HAP-1 (cell line): ENCODE measurements at regions not wholly inside any gene's neighbourhood (a gene's known extent, or its start where the extent isn't known, plus 50 kb on each side); places are given as distances from the start of the nearest gene placed in this dataset.
"Not testable (repeated sequence)": the region's sequence is repeated elsewhere in the genome, so short reads cannot be mapped to it uniquely, and the experiment has no call there.

Experiments
- DNase-seq, 2 experiments: peaks; one replicate each; pipeline ENCODE4 v3.0.0-alpha.2; 2016 to 2020; ENCODE audit warnings: low spot score in 2 of 2
- H3K27me3 ChIP-seq: fragments of 250-450 bp; sonication (Bioruptor Pico); 2 replicates; pipeline ENCODE4 v1.5.1; 2020; ENCODE audit warnings: low read depth, mild to moderate bottlenecking, moderate library complexity
- H3K36me3 ChIP-seq: fragments of 250-450 bp; sonication (Bioruptor Pico); replicated peaks from 2 replicates; pipeline ENCODE4 v1.5.1; 2020; ENCODE audit warnings: mild to moderate bottlenecking
- H3K4me1 ChIP-seq: fragments of 250-450 bp; sonication (Bioruptor Pico); 2 replicates; pipeline ENCODE4 v1.5.1; 2020; ENCODE audit warnings: mild to moderate bottlenecking
- H3K4me3 ChIP-seq: fragments of 250-450 bp; sonication (Bioruptor Pico); 2 replicates; pipeline ENCODE4 v1.5.1; 2020; ENCODE audit warnings: mild to moderate bottlenecking, moderate library complexity
- H3K9me3 ChIP-seq: fragments of 250-450 bp; sonication (Bioruptor Pico); 2 replicates; pipeline ENCODE4 v1.5.1; 2020; ENCODE audit warnings: mild to moderate bottlenecking, moderate library complexity
- in situ Hi-C: fragments of 300-500 bp; cut with MboI; formaldehyde crosslinking; loops from 3 replicates; pipeline ENCODE4 v1.14.3; 2020; ENCODE audit warnings: low sequenced_read_pairs, inconsistent platforms, mixed read lengths

DNA sequence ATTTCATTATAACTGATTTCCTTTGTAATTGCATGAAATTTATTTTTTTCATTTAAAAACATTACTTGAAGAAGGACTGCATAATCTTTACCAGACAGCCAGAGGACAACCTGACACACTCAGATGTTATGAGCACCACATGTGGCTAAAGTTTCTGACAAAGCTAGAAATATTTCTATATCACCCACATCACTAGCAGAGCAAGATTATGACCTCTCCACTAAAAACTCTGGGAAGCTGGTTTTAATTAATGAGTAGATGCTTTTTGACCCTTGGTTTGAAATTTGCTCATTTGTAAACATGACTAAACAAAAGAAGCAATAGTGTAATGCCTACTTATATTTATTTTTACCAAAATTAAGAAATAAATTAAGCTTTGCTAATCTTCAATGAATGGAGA, 661.5 kb upstream of the EPHA5 start:
- no peaks in the 10 kb centered on the region for H3K36me3 ChIP-seq
- H3K9me3 ChIP-seq = no peaks in the 10 kb centered on the region
- no peak overlapping the region for H3K4me3 ChIP-seq
- no peak for DNase-seq
- H3K4me1 ChIP-seq = peaks cover 2% of the 10 kb centered on the region; the same call in 1 of the 2 replicates
- no peaks in the 10 kb centered on the region for H3K27me3 ChIP-seq
- in situ Hi-C loops = no loop called here

DNA sequence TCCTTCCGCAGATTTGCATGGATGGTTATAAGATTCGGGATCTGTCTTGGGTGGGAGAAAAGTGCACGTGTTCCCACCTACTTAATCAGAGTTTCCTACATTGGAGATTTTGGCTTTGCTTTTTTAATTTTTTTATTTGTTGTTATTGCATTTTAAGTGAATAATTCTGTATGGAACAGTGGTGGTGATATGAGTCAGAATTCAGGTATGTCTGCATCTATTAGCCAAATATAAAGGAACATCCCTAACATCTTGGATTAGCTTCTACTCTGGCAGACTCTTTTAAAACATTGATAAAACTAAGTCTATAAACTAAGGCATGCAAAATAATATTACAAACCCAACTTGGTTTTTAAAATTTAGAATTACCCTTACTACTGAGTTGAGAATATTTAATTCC, 659.8 kb upstream of the EPHA5 start:
- in situ Hi-C loops = no loop called here
- DNase-seq = no peak
- no peaks in the 10 kb centered on the region for H3K27me3 ChIP-seq
- no peak overlapping the region for H3K4me3 ChIP-seq
- H3K9me3 ChIP-seq = no peaks in the 10 kb centered on the region
- peaks cover 2% of the 10 kb centered on the region; the same call in 1 of the 2 replicates for H3K4me1 ChIP-seq
- no peaks in the 10 kb centered on the region for H3K36me3 ChIP-seq

DNA sequence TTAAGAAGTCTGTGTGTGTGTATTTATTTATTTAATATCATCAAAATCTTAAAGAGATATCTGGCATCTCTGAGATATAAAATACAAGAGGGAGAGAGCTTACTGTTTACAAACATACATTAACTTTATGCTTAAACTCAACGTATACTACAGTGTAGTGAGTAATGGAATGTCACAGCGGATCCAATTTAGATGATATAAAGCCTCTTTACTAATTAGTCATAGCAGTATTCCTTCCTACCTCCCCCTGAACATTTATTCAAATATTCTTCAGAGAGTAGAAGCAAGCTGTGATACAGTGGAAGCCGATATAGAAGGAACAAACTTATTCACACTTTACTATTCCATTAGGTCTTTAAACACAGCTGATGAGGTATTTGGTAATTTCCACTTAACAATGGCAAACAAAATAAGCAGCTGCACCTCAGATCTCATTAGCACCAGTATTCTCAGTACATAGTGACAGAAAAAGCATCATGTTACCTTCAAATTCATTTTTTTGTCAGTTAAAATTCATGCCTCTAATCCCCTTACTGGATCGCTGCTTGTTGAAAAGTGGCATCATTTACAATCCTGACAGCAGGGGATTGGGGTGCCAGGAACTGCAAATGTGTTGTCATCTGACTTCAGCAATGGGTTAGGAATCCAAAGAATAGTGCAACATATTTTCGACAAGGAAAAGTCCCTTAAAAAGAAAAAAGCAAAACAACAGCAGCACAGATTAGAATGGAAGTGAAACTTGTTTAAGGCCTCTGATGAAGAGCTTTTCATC, 658.7 kb upstream of the EPHA5 start:
- Histone ChIP-seq H3K4me3 (no peak overlapping the region), H3K4me1 (peaks cover 2% of the 10 kb centered on the region; the same call in 1 of the 2 replicates), H3K27me3 (no peaks in the 10 kb centered on the region), H3K36me3 (no peaks in the 10 kb centered on the region), H3K9me3 (no peaks in the 10 kb centered on the region)
- in situ Hi-C loops = no loop called here
- DNase-seq = no peak

DNA sequence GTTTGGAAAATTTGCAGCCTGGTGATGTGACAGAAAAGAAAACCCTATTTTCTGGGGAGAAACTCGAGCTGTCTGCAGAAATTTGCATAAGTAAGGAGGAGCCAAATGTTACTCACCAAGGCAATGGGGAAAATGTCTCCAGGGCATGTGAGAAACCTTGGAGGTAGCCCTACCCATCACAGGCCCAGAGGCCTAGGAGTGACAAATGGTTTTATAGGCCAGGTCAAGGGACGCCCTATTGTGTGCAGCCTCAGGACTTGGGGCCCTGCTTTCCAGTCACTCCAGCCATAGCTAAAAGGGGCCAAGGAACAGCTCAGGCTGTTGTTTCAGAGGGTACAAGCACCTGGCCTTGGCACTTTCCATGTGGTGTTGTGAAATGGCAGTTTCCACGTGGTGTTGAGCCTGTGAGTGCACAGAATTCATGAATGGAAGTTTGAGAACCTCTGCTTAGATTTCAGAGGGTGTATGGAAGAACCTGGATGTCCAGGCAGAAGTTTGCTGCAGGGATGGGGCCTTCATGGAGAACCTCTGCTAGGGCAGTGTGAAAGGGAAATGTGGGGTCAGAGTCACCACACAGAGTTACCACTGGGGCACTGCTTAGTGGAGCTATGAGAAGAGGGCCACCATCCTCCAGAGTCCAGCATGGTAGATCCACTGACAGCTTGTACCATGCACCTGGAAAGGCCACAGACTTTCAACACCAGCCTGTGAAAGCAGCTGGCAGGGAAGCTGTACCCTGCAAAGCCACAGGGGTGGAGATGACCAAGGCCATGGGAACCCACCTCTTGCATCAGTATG, 637.6 kb upstream of the EPHA5 start:
- no peak for DNase-seq
- no peaks in the 10 kb centered on the region for H3K4me1 ChIP-seq
- in situ Hi-C loops = no loop called here
- H3K36me3 ChIP-seq = no peaks in the 10 kb centered on the region
- H3K27me3 ChIP-seq = no peaks in the 10 kb centered on the region
- peaks cover 2% of the 10 kb centered on the region; the same call in 1 of the 2 replicates for H3K9me3 ChIP-seq
- no peak overlapping the region for H3K4me3 ChIP-seq

DNA sequence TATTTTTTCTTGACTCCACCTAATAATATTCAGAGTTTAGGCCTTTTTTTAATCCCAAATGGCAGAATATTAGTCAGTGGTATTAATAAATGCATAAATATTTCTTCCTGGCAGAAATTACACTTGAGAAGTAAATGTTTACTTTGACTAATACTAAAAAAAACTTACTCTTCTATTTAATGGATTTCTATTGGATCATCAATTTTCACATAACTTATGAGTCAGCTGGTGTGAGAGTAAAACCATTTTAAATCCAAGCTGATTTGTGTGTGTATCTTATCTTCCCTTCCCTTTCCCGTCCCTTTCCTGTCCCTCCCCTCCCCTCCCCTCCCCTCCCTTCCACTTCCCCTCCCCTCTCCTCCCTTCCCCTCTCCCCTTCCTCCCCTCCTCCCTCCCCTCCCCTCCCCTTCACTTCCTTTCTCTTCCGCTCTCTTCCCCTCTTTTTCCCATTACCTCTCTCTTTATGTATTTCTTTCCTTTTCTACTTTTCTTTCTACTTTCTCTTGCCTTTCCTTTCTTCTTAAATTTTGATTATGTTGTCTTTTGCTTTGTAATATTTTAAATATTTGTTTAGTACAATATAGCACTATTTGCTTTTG, 630.1 kb upstream of the EPHA5 start:
- in situ Hi-C loops = no loop called here
- Histone ChIP-seq H3K9me3 (no peaks in the 10 kb centered on the region; the same call in 1 of the 2 replicates), H3K4me3 (no peak overlapping the region), H3K36me3 (no peaks in the 10 kb centered on the region), H3K27me3 (no peaks in the 10 kb centered on the region), H3K4me1 (no peaks in the 10 kb centered on the region)
- no peak for DNase-seq

DNA sequence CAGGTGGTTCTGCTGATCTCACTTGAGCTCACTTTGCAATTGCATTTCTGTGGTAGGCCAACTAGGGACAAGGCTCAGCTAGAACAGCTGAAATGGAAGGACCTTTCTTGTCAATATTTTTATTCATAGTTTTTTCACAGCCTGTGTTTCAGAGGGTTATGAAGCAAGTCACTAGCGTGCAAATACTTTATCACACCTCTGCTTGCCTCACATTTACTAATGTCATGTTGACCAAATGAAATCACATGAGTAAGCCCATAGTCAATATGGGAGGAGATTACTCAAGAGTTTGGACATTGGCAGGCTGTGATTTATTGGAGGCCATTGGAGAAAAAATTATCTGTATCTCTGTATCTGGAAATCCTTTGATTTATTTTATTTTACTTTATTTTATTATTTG, 628.3 kb upstream of the EPHA5 start:
- in situ Hi-C loops = no loop called here
- no peak for DNase-seq
- Histone ChIP-seq H3K4me1 (peaks cover 3% of the 10 kb centered on the region), H3K27me3 (no peaks in the 10 kb centered on the region), H3K4me3 (no peak overlapping the region), H3K9me3 (no peaks in the 10 kb centered on the region; the same call in 1 of the 2 replicates), H3K36me3 (no peaks in the 10 kb centered on the region)

DNA sequence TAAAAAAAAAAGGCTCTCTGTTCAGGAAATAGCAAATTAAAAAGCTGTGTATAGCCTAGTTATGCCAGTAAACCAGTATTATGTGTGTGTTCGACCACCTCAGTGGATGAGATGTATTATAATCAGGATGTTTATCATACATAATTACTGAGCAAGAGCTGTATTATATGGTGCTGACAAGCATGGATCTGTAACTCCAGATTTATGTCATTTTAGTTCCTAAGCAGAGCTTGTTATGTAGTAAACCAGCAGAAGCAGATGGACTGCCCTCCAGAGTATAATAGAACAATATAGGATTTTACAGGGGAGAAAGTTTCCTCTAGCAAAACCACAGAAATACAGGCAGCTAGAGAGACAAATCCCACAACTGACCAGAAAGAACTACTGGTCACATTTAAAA, 627.4 kb upstream of the EPHA5 start:
- peaks cover 3% of the 10 kb centered on the region for H3K4me1 ChIP-seq
- H3K27me3 ChIP-seq = no peaks in the 10 kb centered on the region
- DNase-seq = no peak
- no peaks in the 10 kb centered on the region; the same call in 1 of the 2 replicates for H3K9me3 ChIP-seq
- H3K4me3 ChIP-seq = no peak overlapping the region
- in situ Hi-C loops = no loop called here
- no peaks in the 10 kb centered on the region for H3K36me3 ChIP-seq

DNA sequence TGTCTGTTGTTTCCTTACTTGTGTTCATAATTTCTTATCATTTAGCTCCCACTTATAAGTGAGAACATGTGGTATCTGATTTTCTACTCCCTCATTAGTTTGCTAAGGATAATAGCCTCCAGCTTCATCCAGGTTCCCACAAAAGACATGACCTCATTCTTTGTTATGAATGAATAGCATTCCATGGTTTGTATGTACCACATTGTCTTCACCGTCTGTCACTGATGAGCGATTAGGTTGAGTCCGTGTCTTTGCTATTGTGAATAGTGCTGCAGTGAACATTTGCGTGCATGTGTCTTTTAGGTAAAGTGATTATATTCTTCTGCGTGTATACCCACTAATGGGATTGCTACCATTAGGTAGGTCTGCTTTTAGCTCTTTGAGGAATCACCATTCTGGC, 624.3 kb upstream of the EPHA5 start:
- no peaks in the 10 kb centered on the region for H3K27me3 ChIP-seq
- DNase-seq = peak; percentile 39 to 73
- peaks cover 3% of the 10 kb centered on the region for H3K4me1 ChIP-seq
- H3K36me3 ChIP-seq = no peaks in the 10 kb centered on the region
- H3K9me3 ChIP-seq = peaks cover 2% of the 10 kb centered on the region; the same call in 1 of the 2 replicates
- no peak overlapping the region for H3K4me3 ChIP-seq
- in situ Hi-C loops = no loop called here

DNA sequence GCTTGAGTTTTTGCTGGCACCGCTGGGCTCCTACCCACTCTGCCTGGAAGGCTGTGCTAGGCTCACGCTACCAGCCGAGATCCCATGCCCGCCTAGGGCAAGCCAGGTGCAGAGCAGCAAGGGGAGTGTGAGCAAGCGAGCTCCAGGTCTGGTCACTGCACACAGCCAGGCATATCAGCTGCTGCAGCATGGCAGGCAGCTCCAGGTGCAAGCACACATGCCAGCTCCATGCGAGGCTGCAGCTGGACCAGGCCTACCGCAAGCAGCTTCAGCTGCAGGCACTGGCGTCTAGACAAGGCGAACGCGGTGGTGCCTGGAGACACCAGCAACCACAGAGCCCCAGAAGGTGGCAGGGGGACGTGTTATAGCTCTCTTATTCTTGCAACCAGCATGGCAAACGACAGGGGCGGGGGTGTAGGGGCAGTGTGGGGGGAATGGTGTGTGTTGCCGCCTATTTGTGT, 614.7 kb upstream of the EPHA5 start:
- DNase-seq = no peak
- in situ Hi-C loops = no loop called here

DNA sequence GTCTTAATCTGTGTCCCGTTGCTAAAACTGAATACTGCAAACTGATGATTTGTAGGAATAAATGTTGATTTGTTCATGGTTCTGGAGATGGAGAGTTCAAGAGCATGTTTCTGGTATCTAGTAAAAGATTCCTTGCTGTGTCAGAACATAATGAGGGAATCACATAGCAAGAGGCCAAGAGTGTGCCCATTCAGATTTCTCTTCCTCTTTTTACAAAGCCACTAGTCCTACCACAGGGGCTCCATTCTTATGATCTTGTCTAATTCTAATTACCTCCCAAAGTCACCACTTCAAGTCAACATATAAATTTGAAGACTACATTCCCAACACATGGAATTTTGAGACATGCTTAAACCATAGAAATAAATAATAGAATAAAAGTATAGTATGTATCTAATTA, 608.8 kb upstream of the EPHA5 start:
- DNase-seq = no peak
- in situ Hi-C loops = no loop called here
- H3K4me3 ChIP-seq = no peak overlapping the region
- no peaks in the 10 kb centered on the region for H3K27me3 ChIP-seq
- H3K4me1 ChIP-seq = no peaks in the 10 kb centered on the region
- no peaks in the 10 kb centered on the region for H3K36me3 ChIP-seq
- no peaks in the 10 kb centered on the region for H3K9me3 ChIP-seq

More for the DNA sequence above, 614.7 kb upstream of the EPHA5 start:
- H3K36me3 ChIP-seq = no peaks in the 10 kb centered on the region
- H3K27me3 ChIP-seq = no peaks in the 10 kb centered on the region
- no peak overlapping the region for H3K4me3 ChIP-seq
- no peaks in the 10 kb centered on the region for H3K9me3 ChIP-seq
- no peaks in the 10 kb centered on the region for H3K4me1 ChIP-seq

DNA sequence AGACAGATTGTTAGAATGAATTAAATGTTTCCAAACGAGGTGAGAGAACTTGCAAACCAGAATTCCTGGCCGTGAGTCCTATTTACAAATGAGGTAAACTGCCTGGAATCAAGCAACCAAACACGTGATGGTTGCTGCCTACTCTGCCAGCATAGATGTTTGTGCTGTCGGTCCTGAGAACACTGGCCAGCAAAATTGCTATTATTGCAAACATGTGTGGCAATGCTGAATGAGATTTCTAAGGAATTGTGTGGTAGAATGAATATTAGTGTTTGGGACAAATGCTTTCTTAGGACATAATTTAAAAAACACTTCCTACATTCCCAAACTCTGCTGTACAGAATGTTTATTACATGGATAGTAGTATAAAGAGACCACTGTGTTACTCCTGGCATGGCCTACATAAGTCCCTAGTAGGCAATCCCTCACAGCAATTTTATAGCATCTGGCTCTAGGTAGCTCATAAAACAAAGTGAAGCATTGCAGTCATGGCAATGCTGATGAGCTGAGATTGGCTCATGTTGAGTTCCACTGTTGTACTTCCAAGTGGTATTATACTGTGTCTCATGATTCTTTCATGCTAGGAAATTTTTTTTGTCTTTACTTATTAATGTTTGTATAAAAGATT, 605.2 kb upstream of the EPHA5 start:
- H3K36me3 ChIP-seq = no peaks in the 10 kb centered on the region
- in situ Hi-C loops = no loop called here
- no peak for DNase-seq
- no peak overlapping the region for H3K4me3 ChIP-seq
- peaks cover 4% of the 10 kb centered on the region; the same call in 1 of the 2 replicates for H3K4me1 ChIP-seq
- peaks cover 4% of the 10 kb centered on the region; the same call in 1 of the 2 replicates for H3K9me3 ChIP-seq
- no peaks in the 10 kb centered on the region for H3K27me3 ChIP-seq

DNA sequence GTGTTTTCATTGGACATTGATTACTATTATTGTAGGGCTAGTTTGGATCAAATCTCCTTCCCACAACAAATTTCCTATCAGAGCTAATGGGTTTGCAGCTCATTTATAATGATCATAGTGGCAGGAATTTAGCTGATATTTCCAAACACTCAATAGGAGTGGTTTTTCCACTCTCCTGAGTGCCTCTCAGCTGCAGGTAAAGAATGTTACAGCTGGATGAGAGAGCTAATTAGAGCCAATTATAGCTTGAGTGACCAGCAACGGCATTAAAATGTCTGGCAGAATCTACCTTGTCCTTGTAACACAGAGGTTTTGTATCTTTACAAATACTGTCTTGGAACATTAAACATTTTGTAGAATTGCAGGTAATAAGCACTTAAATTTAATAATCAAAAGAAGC, 602.8 kb upstream of the EPHA5 start:
- H3K36me3 ChIP-seq = no peaks in the 10 kb centered on the region
- no peak for DNase-seq
- H3K4me1 ChIP-seq = peaks cover 16% of the 10 kb centered on the region
- H3K9me3 ChIP-seq = peaks cover 4% of the 10 kb centered on the region; the same call in 1 of the 2 replicates
- H3K4me3 ChIP-seq = no peak overlapping the region
- in situ Hi-C loops = no loop called here
- no peaks in the 10 kb centered on the region for H3K27me3 ChIP-seq

DNA sequence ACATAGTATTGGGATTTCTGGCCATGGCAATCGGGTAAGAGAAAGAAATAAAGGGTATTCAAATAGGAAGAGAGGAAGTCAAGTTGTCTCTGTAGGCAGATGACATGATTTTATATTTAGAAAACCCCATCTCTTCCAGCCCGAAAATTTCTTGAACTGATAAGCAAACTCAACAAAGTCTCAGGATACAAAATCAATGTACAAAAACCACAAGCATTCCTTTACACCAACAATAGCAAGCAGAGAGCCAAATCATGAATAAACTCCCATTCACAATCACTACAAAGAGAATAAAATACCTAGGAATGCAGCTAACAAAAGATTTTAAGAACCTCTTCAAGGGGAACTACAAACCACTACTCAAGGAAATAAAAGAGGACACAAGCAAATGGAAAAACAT, 600.1 kb upstream of the EPHA5 start:
- H3K4me3 ChIP-seq, H3K36me3 ChIP-seq, in situ Hi-C loops, H3K27me3 ChIP-seq, H3K9me3 ChIP-seq: not testable (repeated sequence)
- H3K4me1 ChIP-seq = peaks cover 16% of the 10 kb centered on the region
- peak in 1 of 2 experiments; percentile 18 for DNase-seq
